ENCODE measurements at regions not wholly inside any gene's neighbourhood (a gene's known extent, or its start where the extent isn't known, plus 50 kb on each side); places are given as distances from the start of the nearest gene placed in this dataset.
"Not testable (repeated sequence)": the region's sequence is repeated elsewhere in the genome, so short reads cannot be mapped to it uniquely, and the experiment has no call there.

DNA sequence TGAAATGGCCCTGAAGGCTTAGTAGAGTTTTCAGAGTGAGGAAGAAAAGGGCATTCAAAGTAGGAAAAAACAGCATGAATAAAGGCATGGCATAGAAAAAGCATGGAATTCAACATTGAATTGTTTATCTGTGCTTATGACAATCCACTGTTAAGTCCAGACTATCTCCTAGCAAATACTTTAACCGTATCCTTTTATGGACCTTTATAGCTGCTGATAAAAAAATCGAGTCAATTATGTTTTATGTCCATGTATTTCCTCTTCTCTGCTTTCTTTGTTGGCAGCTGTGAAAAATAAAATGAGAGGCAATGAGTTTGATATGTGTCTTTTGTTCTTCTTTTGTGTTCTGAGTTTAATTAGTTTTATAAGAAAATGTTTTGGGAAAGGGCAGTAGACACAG lies 70.4 kb downstream of the TDRD15 start:
- no peak for DNase-seq (ENCODE audit: extremely low read depth, low read depth, low spot score)

DNA sequence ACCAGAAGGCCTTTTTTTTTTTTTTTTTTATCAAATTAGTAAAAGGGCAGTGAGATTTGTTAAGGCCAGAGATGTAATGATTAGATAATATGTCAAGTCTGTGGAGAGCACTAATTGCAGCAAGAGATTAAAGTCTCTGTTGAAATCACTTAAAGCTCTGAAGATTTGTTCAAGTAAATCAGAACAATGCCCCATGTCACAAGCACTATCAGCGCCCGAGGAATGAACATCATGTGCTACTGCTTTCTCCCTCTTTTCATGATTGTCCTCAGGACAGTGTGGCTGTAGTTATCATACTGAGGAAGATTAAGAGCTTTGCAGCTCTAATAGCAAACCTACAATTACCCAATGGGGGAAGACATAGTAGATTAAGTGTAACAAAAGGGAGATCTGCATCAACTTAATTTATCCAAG lies 71.1 kb downstream of the TDRD15 start:
- DNase-seq (ENCODE audit: extremely low read depth, low read depth, low spot score), result no peak

DNA sequence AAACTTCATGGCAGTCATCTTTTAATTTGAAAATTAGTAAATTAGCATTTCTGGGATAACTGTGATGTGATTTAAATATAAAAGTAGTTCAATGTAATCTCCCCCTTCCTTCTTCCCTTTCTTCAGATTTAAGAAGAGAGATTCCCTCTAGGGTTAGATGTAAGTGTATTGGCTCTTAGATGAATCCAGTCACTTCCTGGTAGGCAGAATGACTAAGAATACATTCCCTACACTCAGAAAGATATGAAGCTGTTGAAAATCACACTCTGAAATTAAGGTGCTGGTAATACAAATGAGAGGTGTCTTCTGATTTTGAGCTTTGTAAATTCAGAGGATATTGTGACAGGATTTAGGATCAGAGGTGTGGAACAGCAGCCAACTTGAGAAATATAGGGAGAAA lies 71.6 kb downstream of the TDRD15 start:
- DNase-seq (ENCODE audit: extremely low read depth, low read depth, low spot score), result no peak

DNA sequence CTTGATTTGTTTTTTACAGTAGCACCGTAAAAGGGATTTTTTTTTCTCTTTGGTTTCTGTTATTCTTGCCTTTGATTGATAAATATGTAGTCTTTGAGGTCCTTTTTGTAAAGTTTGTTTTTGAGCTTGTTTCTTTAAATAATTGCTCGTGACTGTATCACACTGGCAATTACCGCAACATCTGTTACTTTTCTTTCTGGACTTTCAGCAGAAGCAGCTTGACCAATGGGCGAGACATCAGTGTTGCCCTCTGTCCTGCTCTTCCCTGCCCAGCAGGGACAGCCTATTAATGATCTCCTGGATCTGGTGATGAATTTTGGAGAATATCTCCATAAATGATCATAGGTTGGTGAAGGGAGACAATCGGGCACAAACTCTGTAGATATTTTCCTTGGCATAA lies 74.9 kb downstream of the TDRD15 start:
- DNase-seq (ENCODE audit: extremely low read depth, low read depth, low spot score), result no peak

DNA sequence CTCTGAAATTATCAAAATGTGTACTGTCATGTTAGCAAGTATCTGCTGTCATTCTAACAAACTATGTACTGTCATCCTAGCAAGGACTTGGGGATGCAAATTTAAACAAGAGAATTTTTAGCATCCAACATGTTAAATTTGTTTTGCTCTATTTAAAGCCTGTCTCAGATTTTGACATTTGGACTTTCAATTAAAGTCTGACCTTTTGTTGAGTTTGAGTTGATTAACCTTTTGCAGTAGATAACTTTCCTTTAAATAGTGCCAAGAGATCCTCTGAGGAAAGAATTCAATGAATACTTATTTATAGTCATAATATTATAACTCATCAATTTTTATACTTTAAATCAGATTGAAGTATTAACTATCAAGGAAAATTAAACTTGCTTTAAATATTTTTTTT lies 80.2 kb downstream of the TDRD15 start:
- no peak for DNase-seq (ENCODE audit: extremely low read depth, low read depth, low spot score)

DNA sequence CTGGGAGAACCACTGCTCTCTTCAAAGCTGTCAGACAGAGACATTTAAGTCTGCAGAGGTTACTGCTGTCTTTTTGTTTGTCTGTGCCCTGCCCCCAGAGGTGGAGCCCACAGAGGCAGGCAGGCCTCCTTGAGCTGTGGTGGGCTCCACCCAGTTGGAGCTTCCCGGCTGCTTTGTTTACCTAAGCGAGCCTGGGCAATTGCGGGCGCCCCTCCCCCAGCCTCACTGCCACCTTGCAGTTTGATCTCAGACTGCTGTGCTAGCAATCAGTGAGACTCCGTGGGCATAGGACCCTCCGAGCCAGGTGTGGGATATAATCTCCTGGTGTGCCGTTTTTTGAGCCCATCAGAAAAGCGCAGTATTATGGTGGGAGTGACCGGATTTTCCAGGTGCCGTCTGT lies 90.3 kb downstream of the TDRD15 start:
- not testable (repeated sequence) for DNase-seq (ENCODE audit: extremely low read depth, low read depth, low spot score)

DNA sequence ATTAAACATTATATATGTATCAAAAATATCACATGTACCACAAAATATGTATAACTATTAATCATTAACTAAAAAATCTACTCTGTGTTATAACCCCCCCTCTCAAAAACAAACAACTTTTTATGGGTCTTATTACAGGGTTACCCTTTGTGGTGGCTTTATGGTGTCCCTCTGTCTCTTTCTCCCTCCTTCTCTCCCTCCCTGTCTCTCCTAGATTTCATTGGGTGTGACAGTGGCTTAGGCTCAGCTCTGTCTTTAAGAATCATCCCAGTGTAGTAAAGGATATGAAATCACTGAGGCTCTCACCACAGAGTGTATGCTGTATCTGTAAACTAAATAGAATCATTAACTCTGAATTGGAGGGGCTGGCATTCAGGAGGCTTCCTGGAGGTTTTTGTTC lies 93.7 kb downstream of the TDRD15 start:
- DNase-seq (ENCODE audit: extremely low read depth, low read depth, low spot score), result no peak

DNA sequence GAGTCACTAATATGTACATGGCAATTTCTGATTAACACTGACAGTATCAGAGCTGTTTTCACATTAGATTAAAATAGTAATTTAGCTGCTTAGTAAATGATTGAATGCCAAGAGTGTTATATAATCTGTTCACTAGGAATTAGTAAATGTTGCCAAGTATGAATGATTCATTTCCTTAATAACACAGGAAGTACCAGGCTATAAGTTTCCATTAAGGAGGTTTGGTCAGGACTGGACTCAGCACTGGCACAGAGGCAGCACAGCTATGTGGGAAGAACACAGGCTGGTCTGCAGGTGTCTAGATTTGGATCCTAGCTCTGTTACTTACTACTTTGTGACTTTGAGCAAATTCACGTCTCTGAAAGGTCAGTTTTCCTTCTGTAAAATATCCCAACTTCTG lies 97.2 kb downstream of the TDRD15 start:
- no peak for DNase-seq (ENCODE audit: extremely low read depth, low read depth, low spot score)

DNA sequence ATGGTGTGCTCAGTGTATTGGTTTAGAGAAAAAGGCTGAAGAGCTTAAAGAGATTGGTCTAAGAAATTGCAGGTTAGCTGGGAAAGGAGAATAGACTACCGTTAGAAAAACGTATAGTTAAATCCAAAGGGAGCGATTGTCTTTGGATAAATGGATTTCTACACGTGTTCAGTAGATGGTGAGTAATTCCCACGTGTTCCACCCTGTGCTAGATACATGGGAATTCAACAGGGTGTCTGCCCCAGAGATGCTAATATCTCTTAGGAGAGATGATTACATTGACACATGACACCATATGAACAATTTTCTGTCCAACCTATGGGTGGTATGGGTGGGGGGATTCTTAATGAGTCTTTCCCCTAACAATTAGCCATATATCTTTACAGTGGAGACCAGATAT lies 99.8 kb downstream of the TDRD15 start:
- no peak for DNase-seq (ENCODE audit: extremely low read depth, low read depth, low spot score)

DNA sequence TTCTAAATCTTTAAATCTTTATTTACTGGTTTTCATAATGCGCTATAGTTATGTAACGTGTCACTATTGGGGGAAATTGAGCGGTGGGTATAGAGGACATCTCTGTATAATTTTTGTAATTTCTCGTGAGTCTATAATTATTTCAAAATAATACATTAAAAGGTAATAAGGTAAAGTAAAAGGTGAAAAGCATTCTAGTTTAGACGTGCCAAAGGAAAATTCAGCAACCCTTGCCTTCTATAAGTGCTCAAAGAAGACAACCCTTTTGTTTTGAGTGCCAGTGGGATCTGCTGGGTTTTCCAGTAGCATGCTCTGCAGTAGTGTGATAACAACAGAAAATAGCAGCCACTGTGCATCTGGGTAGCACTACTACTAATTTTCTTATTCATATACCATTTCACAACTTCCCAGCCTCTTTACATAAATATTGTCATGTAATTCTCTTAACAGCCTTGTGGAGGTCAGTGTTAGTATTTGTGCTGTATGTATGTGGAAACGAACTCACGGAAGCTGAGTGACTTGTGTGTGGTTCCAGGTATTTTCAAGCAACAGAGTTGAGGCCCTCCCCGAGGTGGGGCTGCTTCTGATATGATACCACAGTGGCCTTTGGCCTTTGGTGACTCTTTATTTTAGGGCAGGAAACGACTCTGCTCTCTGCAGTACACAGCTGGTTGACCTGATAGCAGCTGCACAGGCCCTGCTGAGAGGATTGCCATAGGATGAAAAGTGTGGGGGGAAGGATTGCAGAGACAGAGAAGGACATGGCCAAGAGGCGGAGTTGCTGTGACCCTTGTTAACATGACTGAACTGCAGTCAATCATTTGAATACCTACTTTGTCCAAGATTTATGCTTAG lies 104.5 kb downstream of the TDRD15 start:
- no peak for DNase-seq (ENCODE audit: extremely low read depth, low read depth, low spot score)

DNA sequence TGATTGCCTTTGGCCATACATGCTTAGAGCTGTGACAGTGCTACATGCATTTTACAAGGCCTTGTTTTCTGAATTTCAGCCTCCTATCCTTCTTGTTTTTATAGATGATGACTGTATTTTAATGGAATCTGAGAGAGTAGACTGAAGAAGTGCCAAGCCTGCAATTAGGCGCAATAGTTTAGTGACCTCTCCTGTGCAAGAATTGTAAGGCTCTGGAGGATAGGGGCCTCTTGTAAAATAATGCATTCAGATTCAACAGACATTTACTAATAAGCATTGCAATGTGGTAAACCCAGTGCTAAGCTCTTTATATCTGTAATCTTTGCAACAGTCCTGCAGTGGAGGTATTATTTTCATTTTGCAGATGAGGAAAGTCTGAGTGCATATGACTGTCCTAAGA lies 105.5 kb downstream of the TDRD15 start:
- DNase-seq (ENCODE audit: extremely low read depth, low read depth, low spot score), result no peak

DNA sequence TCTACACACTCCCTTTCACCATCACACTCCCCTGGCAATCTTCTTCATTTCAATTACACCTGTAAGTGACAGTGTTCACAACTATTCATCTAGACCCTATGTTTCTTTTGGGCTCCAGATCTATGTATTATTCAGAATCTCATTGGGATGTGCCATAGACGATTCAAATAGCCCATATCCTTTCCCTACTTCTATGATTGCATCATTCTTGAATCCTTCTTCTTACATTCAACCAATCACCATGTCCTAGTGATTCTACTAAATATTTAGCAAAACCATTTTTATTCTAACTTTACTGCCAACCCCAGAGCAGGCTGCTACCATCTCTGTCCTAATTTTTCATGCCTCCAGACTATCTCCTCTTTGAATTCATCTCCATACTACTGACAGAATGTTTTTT lies 106.4 kb downstream of the TDRD15 start:
- no peak for DNase-seq (ENCODE audit: extremely low read depth, low read depth, low spot score)

DNA sequence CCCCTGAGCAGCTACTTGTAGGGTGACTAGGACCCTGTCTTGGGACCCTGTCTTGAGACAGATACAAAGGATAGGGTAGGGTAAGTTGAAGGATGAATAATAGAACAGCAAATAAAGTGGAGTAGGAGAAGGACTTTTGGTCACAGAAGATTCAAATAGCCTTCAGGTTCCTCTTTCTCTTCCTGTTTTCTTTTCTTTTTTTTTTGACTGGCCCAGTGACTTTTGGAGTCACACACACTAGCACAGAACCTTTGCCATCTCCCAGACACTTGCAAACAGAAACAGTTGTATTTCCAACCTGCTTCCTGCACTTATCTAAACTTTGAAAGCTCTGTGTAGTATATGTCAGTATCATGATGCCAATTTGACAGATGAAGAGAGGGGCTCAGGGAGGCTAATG lies 108.2 kb downstream of the TDRD15 start:
- no peak for DNase-seq (ENCODE audit: extremely low read depth, low read depth, low spot score)

DNA sequence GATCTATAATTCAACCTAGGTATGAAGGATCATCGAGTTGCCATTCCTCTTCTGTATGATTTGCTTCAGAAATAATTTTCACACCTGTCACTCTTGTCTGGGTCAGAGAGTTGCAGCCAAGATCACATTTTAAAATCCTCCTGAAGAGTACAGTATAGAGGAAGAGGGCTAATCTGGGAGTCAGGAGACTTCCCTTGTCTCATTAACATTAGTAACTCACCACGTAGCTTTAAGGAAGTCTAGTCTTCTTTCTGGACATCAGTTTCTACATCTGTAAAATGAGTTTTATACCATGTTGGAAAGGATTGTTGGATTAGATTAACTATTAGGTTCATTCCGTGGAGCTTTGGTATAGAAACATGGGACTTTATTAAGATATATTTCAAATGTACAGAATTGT lies 109.4 kb downstream of the TDRD15 start:
- no peak for DNase-seq (ENCODE audit: extremely low read depth, low read depth, low spot score)

DNA sequence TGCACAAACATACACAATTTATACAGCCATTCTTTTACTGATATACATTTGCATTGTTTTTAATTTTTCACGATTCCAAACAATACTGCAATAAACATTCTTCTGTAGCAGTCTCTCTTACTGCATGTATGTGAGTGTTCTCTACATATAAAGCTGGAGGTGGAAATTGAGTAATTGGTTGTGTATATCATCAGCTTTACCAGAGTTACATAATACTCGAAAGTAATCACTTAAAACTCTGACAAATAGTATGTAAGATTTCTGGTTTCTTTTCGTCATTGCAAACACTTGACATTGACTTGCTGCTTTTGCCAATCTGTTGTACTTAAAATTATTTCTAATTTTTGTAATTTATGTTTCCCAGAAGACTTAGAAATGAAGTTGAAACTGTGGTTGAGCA lies 110.2 kb downstream of the TDRD15 start:
- DNase-seq (ENCODE audit: extremely low read depth, low read depth, low spot score), result no peak

DNA sequence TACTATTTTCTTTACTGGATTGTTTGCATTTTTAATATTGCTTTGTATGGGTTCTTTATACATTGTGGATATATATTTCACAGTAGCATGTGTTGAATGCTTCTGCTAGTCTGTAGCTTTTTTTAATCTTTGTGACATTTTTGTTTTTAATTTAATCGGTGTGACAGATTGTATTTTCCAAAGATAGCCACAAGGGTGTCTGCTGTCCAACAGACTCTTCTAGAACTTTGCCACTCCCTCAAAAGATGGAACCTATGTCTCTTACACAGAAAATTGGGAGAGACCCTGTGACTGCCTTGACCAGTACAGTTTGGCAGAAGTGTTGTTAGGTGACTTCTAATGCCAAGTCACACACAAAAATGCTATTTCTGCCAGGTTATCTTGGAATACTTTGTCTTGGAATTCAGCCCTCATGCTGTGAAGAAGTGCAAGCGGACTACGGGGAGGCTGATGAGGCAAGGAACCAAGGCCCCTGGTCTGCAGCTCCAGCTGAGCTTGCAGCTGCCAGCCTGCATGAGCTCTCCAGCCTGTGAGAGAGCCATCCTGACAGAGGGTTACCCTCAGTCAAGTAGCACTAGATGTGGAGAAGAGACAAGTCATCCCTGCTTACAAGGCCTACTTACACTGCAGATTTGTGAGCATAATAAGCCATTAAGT lies 110.8 kb downstream of the TDRD15 start:
- no peak for DNase-seq (ENCODE audit: extremely low read depth, low read depth, low spot score)

DNA sequence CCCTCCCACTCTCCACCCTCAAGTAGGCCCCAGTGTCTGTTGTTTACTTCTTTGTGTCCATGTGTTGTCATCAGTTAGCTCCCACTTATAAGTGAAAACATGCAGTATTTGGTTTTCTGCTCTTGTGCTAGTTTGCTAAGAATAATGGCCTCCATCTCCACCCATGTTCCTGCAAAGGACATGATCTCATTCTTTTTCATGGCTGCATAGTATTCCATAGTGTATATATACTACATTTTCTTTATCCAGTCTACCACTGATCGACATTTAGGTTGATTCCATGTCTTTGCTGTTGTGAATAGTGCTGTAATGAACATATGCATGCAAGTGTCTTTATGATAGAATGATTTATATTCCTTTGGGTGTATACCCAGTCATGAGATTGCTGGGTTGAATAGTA lies 116.0 kb downstream of the TDRD15 start:
- DNase-seq (ENCODE audit: extremely low read depth, low read depth, low spot score), result not testable (repeated sequence)

DNA sequence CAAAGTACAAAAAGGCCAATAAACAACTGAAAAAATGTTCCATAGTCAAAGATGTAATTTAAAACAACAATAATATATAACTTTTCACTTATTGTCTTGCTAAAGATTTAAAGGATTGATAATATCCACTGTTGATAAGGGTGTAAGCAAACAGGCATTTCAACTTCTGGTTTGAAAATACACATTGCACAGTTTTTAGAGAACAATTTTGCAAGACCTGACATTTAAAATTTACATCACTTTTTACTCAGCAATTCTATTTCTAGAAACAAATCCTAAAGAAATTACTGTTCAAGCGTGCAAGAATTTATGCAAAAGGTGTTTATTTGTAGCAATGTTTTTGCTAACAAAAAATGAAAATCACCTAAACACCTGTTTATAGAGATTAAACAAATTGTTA lies 120.4 kb downstream of the TDRD15 start:
- no peak for DNase-seq (ENCODE audit: extremely low read depth, low read depth, low spot score)

DNA sequence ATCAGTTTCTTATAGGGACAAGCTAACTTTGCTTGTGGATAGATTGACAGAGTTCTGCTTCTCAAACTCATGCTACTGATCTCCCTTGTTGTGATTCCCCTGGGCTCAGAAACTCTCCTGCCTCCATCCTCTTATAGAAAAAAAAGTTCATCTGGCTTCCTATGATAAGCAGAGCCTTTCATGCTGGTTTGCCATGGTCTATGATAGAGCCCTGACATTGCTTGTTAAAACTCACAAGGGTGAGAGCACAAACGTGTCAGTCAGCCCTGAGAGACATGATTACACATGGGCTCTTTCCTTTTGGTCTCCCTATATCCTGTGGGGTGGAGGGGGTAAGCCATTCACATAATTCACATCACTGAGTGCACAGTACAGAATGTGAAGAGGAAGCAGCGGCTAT lies 121.8 kb downstream of the TDRD15 start:
- no peak for DNase-seq (ENCODE audit: extremely low read depth, low read depth, low spot score)

DNA sequence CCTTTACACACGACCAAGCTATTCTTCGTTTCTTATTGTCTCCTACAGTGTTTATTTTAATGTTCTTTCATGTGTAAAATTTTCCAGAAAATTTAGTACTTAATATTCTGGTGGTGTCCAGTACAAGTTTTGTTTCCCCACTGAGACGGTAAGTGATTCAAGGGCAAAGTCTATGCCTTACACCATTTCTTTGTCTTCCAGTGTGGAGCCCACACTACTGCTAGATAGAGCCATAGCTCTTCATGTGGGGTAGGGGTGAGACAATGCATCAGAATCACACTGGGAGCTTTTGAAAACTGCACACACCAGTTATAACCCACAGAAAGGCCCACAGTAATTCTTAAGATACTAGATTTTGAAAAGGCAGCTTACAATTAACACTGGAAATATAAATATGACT lies 125.6 kb downstream of the TDRD15 start:
- no peak for DNase-seq (ENCODE audit: extremely low read depth, low read depth, low spot score)

DNA sequence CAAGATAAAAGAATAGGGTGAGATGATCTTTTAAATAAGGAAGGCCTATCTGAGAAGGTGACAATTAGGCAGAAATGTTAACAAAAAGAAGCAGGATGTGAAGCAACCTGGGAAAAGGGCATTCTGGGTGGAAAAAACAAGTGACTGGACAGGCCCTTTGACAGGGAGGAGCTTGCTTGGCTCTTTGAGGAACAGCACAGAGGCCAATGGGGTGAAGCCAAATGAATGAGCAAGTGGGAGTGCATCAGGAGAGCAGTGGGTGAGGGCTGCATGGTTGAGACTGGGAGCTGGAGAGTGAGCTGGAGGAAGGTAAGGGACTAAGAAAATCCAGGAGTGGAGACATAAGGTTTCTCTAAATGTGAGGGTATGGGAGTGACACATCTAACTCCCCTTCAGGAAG lies 126.9 kb downstream of the TDRD15 start:
- no peak for DNase-seq (ENCODE audit: extremely low read depth, low read depth, low spot score)

DNA sequence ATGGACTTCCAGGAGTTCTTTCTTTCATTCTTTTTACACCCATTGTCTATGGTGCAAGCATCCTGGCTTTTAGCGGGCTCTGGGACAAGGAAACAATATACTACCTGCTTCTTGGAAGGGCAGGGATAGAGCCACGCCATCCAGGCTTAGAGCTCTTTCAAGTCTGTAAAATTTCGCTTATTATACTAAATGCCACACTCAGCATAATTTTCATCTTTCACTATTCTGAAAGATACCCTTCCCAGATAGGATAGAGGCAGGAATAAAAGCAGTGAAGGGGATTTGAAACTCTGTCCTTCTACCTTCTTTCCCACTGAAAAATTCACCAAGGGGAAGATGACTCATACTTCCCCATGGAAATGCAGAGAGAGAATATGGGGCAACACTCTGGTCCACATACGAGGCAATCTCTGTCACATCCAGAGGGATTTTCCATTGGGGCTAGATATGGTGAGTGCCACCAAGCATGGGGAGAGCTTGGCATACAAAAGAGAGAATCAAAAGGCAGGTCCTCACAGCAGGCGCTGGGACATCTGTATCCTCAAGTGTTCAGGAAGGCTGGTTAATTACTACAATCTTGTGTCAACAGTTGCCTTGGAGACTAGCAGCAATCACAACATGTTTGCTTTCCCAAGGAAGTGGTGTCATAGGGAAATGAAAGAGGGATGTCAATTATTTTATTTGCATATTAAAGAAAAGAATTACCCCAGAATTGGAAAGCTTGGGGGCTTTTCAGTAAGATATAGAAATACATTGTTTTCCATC lies 127.6 kb downstream of the TDRD15 start:
- no peak for DNase-seq (ENCODE audit: extremely low read depth, low read depth, low spot score)

All from glomerular endothelial cell (primary cell).